ENCODE measurements at regions not wholly inside any gene's neighbourhood (a gene's known extent, or its start where the extent isn't known, plus 50 kb on each side); places are given as distances from the start of the nearest gene placed in this dataset.
"Not testable (repeated sequence)": the region's sequence is repeated elsewhere in the genome, so short reads cannot be mapped to it uniquely, and the experiment has no call there.

DNA sequence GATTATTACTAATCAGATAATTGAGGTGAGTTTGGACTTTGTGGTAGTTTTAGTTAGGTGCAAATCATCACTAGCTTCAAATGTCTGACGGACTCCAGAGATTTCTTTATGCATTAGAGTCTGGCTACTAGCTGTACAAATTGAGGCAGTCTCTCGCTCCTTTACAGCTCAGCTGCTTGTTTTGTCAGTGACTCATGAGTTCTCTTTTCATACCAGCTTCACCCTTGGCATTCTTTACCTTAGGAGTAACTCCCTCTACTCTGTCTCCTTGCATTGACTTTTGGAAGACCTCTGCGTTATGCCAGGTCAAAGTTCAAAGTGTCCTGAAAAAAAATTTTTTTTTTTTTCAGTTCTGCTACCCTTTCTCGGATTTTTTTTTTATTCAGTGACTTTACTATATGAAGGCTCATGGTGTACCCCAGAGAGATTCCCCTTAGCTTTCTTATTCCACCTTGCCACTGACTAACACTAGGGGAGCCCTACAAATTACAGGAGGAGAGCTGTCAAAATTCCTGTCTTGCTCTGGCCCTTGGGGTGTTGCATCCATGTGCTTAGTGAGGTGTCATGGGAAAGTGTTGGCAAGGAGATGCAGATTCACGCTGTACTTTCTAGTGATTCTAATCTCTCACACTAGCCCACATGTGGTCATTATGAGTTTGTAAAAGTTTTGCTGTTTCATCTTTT is 576.6 kb downstream of the ADGRL2 start:
- H3K4me3 ChIP-seq (ENCODE audit: low read depth, low read length) = no peak overlapping the region
- peak; percentile 21 for TF ChIP-seq CTCF (IDR thresholded peaks at IDR 0.05; ENCODE audit: low read depth, low read length)
- DNase-seq (ENCODE audit: low read depth, low spot score) = peak; percentile 72
- in situ Hi-C loops (cut with HindIII; ENCODE audit: low sequenced_read_pairs) = no loop called here

DNA sequence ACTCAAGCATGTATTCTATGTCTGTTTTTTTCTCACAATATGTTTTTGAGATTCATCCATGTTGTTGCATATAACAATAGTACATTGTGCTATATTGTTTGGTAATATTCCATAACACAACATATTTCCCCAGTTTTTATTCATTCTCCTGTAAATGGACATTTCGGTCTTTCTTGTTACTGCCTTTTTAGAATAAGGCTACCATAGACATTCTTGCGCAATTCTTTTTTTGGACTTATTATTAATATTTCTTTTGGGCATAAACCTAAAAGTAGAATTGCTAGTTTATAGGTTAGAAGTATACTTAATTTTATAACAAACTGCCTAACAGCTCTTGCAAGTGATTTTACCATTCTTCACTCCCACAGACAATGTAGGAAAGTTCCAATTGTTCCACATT is 573.0 kb downstream of the ADGRL2 start:
- DNase-seq (ENCODE audit: low read depth, low spot score) = no peak
- in situ Hi-C loops (cut with HindIII; ENCODE audit: low sequenced_read_pairs) = no loop called here
- TF ChIP-seq CTCF (IDR thresholded peaks at IDR 0.05; ENCODE audit: low read depth, low read length) = no peak
- no peak overlapping the region for H3K4me3 ChIP-seq (ENCODE audit: low read depth, low read length)

DNA sequence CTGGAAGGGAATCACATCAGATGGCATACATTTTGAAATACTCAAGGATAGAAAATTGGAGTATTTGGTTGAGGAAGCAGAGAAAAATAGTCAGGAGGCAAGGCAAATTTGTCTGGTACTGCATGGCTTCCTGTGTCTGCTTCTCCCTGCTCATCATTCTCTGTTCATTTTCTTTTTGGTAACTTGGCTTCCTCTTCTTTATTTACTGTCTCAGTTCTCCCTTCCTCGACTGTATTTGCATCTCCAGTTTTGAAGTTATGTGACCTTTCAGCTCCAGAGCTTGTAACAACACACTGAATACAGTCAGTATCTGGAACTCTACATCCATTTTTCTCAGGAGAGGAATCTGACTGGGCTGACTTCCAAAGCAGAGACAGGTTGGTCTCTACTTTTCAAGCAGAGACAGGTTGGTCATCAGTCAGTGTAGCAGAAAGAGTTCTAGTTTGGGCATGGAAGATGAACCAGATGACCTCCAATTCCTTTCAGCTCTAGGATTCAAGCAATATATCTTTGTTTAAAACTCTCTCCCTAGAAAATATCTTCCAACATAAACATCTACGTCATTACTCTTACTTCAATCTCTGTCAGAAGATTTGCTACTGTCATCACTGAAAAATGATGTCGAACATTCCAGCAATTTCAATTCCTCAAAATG is 571.2 kb downstream of the ADGRL2 start:
- no peak overlapping the region for H3K4me3 ChIP-seq (ENCODE audit: low read depth, low read length)
- in situ Hi-C loops (cut with HindIII; ENCODE audit: low sequenced_read_pairs) = no loop called here
- no peak for TF ChIP-seq CTCF (IDR thresholded peaks at IDR 0.05; ENCODE audit: low read depth, low read length)
- DNase-seq (ENCODE audit: low read depth, low spot score) = no peak

- TF ChIP-seq CTCF (IDR thresholded peaks at IDR 0.05; ENCODE audit: low read depth, low read length) = no peak
- no peak overlapping the region for H3K4me3 ChIP-seq (ENCODE audit: low read depth, low read length)
- in situ Hi-C loops (cut with HindIII; ENCODE audit: low sequenced_read_pairs) = no loop called here
- DNase-seq (ENCODE audit: low read depth, low spot score) = no peak
These were observed 566.7 kb downstream of the ADGRL2 start for GRCh38 chr1:82367456-82367855.

GRCh38 chr1:82366689-82367088 is 566.0 kb downstream of the ADGRL2 start:
- no peak for TF ChIP-seq CTCF (IDR thresholded peaks at IDR 0.05; ENCODE audit: low read depth, low read length)
- in situ Hi-C loops (cut with HindIII; ENCODE audit: low sequenced_read_pairs) = no loop called here
- DNase-seq (ENCODE audit: low read depth, low spot score) = no peak
- no peak overlapping the region for H3K4me3 ChIP-seq (ENCODE audit: low read depth, low read length)

- in situ Hi-C loops (cut with HindIII; ENCODE audit: low sequenced_read_pairs); H3K4me3 ChIP-seq (ENCODE audit: low read depth, low read length); DNase-seq (ENCODE audit: low read depth, low spot score): not testable (repeated sequence)
These were observed 558.8 kb downstream of the ADGRL2 start for GRCh38 chr1:82359541-82359940.

- in situ Hi-C loops (cut with HindIII; ENCODE audit: low sequenced_read_pairs); H3K4me3 ChIP-seq (ENCODE audit: low read depth, low read length); DNase-seq (ENCODE audit: low read depth, low spot score): not testable (repeated sequence)
These were observed 558.0 kb downstream of the ADGRL2 start for GRCh38 chr1:82358706-82359105.

- DNase-seq (ENCODE audit: low read depth, low spot score); in situ Hi-C loops (cut with HindIII; ENCODE audit: low sequenced_read_pairs); H3K4me3 ChIP-seq (ENCODE audit: low read depth, low read length): not testable (repeated sequence)
These were observed 553.8 kb downstream of the ADGRL2 start for GRCh38 chr1:82354546-82354945.

Data from astrocyte of the spinal cord (primary cell).